ENCODE measurements at regions not wholly inside any gene's neighbourhood (a gene's known extent, or its start where the extent isn't known, plus 50 kb on each side); places are given as distances from the start of the nearest gene placed in this dataset.

GRCh38 chr3:13222131-13222530, 148.9 kb upstream of the IQSEC1 start (continued):
- TF ChIP-seq EZH2 (IDR thresholded peaks at IDR 0.05; ENCODE audit: low read depth, unreplicated experiment) (no peak), CREB1 (CRISPR knock-in tag; IDR thresholded peaks at IDR 0.05; ENCODE audit: low read depth) (no peak), NANOG (IDR thresholded peaks at IDR 0.05; ENCODE audit: borderline replicate concordance) (no peak)

- no peaks in the 10 kb centered on the region for H3K9me3 Mint-ChIP-seq
- DNase-seq (ENCODE audit: low spot score), result no peak
- no peak overlapping the region; the same call in 1 of the 2 replicates for H3K27ac Mint-ChIP-seq
- H3K4me2 ChIP-seq, result no peak overlapping the region
- no peaks in the 10 kb centered on the region for H3K4me1 ChIP-seq (ENCODE audit: insufficient read depth)
- no peaks in the 10 kb centered on the region for H3K9me2 ChIP-seq (ENCODE audit: insufficient read depth)
- no peak for ATAC-seq
- no peak overlapping the region for H3K4me3 ChIP-seq
- no peaks in the 10 kb centered on the region for H3K27me3 ChIP-seq (ENCODE audit: insufficient read depth)
- no peaks in the 10 kb centered on the region for H3K36me3 Mint-ChIP-seq (ENCODE audit: low read depth)
- TF ChIP-seq STAT1 (IDR thresholded peaks at IDR 0.05; ENCODE audit: unreplicated experiment), result no peak
- no peak for TF ChIP-seq ZNF114 (CRISPR knock-in tag; IDR thresholded peaks at IDR 0.05)
- TF ChIP-seq EZH2phosphoT487 (IDR thresholded peaks at IDR 0.05; ENCODE audit: unreplicated experiment), result no peak
- no peak for TF ChIP-seq NANOG (IDR thresholded peaks at IDR 0.05; ENCODE audit: borderline replicate concordance)
- no peak for TF ChIP-seq EZH2 (IDR thresholded peaks at IDR 0.05; ENCODE audit: low read depth, unreplicated experiment)
- TF ChIP-seq POLR2AphosphoS5 (IDR thresholded peaks at IDR 0.05; ENCODE audit: low read depth), result no peak
- TF ChIP-seq, protein P1, sequence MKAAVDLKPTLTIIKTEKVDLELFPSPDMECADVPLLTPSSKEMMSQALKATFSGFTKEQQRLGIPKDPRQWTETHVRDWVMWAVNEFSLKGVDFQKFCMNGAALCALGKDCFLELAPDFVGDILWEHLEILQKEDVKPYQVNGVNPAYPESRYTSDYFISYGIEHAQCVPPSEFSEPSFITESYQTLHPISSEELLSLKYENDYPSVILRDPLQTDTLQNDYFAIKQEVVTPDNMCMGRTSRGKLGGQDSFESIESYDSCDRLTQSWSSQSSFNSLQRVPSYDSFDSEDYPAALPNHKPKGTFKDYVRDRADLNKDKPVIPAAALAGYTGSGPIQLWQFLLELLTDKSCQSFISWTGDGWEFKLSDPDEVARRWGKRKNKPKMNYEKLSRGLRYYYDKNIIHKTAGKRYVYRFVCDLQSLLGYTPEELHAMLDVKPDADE (IDR thresholded peaks at IDR 0.05), result no peak
- TF ChIP-seq ZNF331 (CRISPR knock-in tag; IDR thresholded peaks at IDR 0.05; ENCODE audit: low read depth), result no peak
- TF ChIP-seq, protein P2, sequence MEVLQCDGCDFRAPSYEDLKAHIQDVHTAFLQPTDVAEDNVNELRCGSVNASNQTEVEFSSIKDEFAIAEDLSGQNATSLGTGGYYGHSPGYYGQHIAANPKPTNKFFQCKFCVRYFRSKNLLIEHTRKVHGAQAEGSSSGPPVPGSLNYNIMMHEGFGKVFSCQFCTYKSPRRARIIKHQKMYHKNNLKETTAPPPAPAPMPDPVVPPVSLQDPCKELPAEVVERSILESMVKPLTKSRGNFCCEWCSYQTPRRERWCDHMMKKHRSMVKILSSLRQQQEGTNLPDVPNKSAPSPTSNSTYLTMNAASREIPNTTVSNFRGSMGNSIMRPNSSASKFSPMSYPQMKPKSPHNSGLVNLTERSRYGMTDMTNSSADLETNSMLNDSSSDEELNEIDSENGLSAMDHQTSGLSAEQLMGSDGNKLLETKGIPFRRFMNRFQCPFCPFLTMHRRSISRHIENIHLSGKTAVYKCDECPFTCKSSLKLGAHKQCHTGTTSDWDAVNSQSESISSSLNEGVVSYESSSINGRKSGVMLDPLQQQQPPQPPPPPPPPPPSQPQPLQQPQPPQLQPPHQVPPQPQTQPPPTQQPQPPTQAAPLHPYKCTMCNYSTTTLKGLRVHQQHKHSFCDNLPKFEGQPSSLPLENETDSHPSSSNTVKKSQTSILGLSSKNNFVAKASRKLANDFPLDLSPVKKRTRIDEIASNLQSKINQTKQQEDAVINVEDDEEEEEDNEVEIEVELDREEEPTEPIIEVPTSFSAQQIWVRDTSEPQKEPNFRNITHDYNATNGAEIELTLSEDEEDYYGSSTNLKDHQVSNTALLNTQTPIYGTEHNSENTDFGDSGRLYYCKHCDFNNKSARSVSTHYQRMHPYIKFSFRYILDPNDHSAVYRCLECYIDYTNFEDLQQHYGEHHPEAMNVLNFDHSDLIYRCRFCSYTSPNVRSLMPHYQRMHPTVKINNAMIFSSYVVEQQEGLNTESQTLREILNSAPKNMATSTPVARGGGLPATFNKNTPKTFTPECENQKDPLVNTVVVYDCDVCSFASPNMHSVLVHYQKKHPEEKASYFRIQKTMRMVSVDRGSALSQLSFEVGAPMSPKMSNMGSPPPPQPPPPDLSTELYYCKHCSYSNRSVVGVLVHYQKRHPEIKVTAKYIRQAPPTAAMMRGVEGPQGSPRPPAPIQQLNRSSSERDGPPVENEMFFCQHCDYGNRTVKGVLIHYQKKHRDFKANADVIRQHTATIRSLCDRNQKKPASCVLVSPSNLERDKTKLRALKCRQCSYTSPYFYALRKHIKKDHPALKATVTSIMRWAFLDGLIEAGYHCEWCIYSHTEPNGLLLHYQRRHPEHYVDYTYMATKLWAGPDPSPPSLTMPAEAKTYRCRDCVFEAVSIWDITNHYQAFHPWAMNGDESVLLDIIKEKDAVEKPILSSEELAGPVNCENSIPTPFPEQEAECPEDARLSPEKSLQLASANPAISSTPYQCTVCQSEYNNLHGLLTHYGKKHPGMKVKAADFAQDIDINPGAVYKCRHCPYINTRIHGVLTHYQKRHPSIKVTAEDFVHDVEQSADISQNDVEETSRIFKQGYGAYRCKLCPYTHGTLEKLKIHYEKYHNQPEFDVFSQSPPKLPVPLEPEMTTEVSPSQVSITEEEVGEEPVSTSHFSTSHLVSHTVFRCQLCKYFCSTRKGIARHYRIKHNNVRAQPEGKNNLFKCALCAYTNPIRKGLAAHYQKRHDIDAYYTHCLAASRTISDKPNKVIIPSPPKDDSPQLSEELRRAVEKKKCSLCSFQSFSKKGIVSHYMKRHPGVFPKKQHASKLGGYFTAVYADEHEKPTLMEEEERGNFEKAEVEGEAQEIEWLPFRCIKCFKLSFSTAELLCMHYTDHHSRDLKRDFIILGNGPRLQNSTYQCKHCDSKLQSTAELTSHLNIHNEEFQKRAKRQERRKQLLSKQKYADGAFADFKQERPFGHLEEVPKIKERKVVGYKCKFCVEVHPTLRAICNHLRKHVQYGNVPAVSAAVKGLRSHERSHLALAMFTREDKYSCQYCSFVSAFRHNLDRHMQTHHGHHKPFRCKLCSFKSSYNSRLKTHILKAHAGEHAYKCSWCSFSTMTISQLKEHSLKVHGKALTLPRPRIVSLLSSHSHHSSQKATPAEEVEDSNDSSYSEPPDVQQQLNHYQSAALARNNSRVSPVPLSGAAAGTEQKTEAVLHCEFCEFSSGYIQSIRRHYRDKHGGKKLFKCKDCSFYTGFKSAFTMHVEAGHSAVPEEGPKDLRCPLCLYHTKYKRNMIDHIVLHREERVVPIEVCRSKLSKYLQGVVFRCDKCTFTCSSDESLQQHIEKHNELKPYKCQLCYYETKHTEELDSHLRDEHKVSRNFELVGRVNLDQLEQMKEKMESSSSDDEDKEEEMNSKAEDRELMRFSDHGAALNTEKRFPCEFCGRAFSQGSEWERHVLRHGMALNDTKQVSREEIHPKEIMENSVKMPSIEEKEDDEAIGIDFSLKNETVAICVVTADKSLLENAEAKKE (CRISPR knock-in tag; IDR thresholded peaks at IDR 0.05), result no peak
- no peak for TF ChIP-seq CTCF (conservative IDR thresholded peaks at IDR 0.05; ENCODE audit: low read depth in 2 of 2)
- no peak for TF ChIP-seq JUNB (IDR thresholded peaks at IDR 0.05; ENCODE audit: unreplicated experiment)
- no peak for TF ChIP-seq REST (IDR thresholded peaks at IDR 0.05; ENCODE audit: unreplicated experiment)
- no peak for TF ChIP-seq CREB1 (CRISPR knock-in tag; IDR thresholded peaks at IDR 0.05; ENCODE audit: low read depth)
- H3K4me1 Mint-ChIP-seq, result peaks cover 17% of the 10 kb centered on the region
- H3K27me3 Mint-ChIP-seq (ENCODE audit: insufficient read depth, low read depth, poor library complexity), result peaks cover 2% of the 10 kb centered on the region
- no peak overlapping the region for H2AFZ ChIP-seq
- no peaks in the 10 kb centered on the region for H3K36me3 ChIP-seq (ENCODE audit: insufficient read depth)
- H3K79me2 ChIP-seq (replicated peaks; ENCODE audit: insufficient read depth), result no peaks in the 10 kb centered on the region
- H4K20me1 ChIP-seq (replicated peaks; ENCODE audit: insufficient read depth), result no peaks in the 10 kb centered on the region
- H3K27ac ChIP-seq (ENCODE audit: low read depth), result no peak overlapping the region
- no peak overlapping the region for H3K4me3 Mint-ChIP-seq
- H3F3A ChIP-seq (replicated peaks; ENCODE audit: low read depth), result no peaks in the 10 kb centered on the region
These were observed 148.3 kb upstream of the IQSEC1 start for GRCh38 chr3:13221491-13222061.
